Esophagus muscularis mucosa (tissue), 4 donors: ENCODE measurements at regions not wholly inside any gene's neighbourhood (a gene's known extent, or its start where the extent isn't known, plus 50 kb on each side); places are given as distances from the start of the nearest gene placed in this dataset.

Experiments used
- EP300 ChIP-seq: sonication (generic); formaldehyde crosslinking; IDR thresholded peaks from one replicate; pipeline ENCODE4 v1.6.1; 2017; ENCODE audit warnings: antibody characterized with exemption
- POLR2A ChIP-seq: fragments of 450-650 bp; IDR thresholded peaks from one replicate; pipeline ENCODE4 v1.6.1; 2017; ENCODE audit warnings: antibody characterized with exemption, moderate library complexity, mild to moderate bottlenecking, low read depth
- POLR2AphosphoS5 ChIP-seq, 2 donors: sonication (generic); formaldehyde crosslinking; IDR thresholded peaks; one replicate each; pipeline ENCODE4 v1.6.1; 2017; ENCODE audit warnings: antibody characterized with exemption in 2 of 2
- TF ChIP-seq, protein P1 (sequence below), 3 experiments: fragments of 200-600 bp in 2 of 3; fragments of 450-650 bp in 1 of 3; sonication (generic) in 2 of 3; IDR thresholded peaks; one replicate each; pipeline ENCODE4 v1.5.1; 2017 to 2019; ENCODE audit warnings: antibody characterized with exemption in 3 of 3, mild to moderate bottlenecking in 2 of 3, moderate library complexity in 1 of 3

DNA sequence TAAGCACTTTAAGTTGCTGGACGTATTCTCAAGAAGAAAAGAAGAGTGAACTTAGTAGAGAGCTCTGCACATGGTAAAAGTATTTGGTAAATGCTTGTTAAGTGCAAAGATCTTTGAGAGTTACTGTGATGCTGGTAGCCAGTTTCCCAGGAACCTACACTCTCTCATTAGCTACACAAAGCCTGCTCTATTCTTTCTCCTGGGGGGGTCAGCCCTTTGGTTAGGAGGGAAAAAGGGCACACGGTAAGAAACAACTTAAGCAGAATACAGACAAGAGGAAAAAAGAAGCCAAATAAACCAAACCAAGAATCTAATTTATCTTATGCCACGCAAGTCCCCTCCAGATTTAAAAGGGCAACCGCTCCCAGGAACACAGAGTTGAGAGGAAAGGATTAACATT, 1100.1 kb upstream of the CDH10 start:
- TF ChIP-seq POLR2A, result no peak
- no peak for TF ChIP-seq POLR2AphosphoS5 (IDR thresholded peaks at IDR 0.05)
- TF ChIP-seq, protein P1, sequence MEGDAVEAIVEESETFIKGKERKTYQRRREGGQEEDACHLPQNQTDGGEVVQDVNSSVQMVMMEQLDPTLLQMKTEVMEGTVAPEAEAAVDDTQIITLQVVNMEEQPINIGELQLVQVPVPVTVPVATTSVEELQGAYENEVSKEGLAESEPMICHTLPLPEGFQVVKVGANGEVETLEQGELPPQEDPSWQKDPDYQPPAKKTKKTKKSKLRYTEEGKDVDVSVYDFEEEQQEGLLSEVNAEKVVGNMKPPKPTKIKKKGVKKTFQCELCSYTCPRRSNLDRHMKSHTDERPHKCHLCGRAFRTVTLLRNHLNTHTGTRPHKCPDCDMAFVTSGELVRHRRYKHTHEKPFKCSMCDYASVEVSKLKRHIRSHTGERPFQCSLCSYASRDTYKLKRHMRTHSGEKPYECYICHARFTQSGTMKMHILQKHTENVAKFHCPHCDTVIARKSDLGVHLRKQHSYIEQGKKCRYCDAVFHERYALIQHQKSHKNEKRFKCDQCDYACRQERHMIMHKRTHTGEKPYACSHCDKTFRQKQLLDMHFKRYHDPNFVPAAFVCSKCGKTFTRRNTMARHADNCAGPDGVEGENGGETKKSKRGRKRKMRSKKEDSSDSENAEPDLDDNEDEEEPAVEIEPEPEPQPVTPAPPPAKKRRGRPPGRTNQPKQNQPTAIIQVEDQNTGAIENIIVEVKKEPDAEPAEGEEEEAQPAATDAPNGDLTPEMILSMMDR (IDR thresholded peaks at IDR 0.05), result no peak
- TF ChIP-seq EP300, result no peak
